ENCODE measurements at regions not wholly inside any gene's neighbourhood (a gene's known extent, or its start where the extent isn't known, plus 50 kb on each side); places are given as distances from the start of the nearest gene placed in this dataset.

DNA sequence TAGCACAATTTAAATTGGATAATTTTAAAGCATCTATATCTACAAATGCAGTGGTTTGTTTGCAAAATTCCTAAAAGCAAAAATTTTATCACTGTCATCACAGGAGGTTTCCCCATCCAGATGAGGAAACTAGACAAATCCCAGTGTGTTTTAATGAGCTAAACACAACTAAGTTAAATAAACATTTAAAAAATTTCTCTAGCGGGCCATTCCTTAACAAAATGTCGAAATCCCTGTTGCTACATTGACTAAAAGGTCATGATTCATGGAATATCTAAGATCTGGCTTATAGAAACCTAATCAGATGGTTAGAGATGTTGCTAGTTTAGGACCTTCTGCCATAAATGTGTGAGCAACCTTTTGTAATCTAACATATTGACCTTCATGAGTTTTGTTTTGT, 107.3 kb upstream of the BDNF start:
- DNase-seq: no peak
- in situ Hi-C loops (cut with HindIII; ENCODE audit: low pct_ligation_motif_present, low pct_unique_long_range_greater_than_20kb, low sequenced_read_pairs): no loop called here

DNA sequence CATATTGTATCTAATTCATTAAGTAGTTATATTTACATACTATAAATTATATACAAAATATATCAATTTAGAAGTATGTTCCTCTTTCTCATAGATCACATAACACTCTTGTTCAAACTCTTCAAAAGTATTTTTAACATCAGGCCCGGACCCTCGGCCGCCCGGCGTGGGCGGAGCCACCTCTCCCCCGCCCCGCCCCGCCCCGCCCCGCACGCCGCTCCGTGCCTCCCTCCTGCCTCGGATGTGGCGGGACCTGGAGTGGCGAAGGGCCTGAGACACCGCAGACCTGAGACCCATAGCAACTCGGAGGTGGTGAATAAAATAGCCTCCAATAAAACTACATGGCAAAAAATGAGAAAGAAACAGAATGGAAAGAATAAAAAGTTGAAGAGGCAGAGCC, 105.9 kb upstream of the BDNF start:
- no peak for DNase-seq
- in situ Hi-C loops (cut with HindIII; ENCODE audit: low pct_ligation_motif_present, low pct_unique_long_range_greater_than_20kb, low sequenced_read_pairs): no loop called here

DNA sequence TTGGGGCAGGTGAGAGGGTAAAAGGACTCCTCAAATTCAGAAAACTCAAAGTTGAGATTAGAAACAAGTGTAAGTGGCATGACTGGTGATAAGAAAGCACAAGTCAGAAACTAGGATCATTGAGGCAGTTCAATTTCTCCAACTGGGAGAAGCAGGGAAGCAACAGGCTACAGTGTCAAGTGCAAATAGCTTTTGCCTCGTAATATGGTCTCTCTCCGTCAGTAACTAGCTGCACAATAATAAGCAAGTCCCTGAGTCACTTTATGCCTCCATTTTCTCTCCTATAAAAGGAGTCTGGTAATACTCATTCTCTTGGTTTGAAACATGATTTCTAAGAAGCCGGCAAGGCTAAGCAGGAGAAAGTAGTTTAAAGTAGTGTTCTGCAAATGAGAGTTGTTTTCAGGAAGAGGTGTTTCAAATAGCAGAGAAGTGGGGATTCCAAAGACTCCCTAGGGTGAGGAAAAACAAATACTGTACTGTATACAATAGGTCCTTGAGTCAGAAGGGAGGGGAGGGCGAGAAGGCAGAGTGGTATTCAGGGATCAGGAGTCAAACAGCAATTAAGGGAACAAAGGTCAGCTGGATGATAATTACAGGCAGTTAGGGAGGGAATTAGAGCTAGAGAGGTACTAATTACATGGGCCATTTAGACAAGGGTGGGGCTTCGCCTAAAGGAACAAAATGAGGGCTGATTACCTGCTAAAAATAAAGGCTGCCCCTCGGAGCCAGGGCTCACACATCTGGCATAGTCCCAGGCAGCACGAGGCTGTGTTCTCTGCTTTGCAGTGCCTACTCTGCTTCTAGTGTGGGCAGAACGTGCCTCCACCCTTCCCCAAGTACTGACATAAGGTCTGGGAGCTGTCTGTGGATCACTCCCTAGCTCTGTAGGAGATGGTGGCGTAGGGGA, 96.0 kb upstream of the BDNF start:
- in situ Hi-C loops (cut with HindIII; ENCODE audit: low pct_ligation_motif_present, low pct_unique_long_range_greater_than_20kb, low sequenced_read_pairs): no loop called here
- no peak for DNase-seq

DNA sequence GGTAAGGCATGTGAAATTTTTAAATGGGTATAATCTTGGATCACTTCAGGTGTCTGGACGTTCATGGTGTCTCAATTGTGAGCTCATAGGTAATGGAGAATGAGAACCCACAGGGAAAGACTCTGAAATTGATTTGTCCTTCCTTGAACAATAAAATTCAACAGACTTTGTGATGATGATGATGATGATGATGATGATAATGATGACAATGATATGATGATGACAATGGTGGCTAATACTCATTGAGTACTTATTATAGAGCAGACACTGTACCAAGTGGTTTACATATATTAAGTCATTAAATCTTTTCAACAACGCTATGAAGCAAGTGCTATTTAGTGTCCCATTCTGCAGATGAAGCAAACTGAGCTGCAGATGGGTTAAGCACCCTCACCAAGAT, 86.6 kb upstream of the BDNF start:
- in situ Hi-C loops (cut with HindIII; ENCODE audit: low pct_ligation_motif_present, low pct_unique_long_range_greater_than_20kb, low sequenced_read_pairs): no loop called here
- no peak for DNase-seq

DNA sequence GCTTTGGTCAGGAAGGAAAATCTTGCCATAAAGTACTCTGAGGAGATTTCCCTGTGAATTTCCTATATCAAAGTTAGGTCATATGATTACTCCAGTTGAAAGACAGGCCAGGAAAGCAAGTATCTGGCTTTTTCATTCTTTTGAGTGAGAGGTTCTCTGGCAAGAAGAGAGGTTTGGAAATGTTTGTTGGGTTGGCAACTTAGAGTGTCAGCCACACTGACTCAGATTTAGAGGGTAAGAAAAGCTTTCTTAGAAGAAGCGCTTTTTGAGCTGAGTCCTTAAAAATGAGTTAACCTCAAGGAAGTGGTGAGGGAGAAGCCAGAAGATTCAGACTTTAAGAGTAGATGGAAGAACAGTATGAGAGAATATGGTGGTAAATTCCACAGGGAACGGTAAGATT, 86.1 kb upstream of the BDNF start:
- no peak for DNase-seq
- in situ Hi-C loops (cut with HindIII; ENCODE audit: low pct_ligation_motif_present, low pct_unique_long_range_greater_than_20kb, low sequenced_read_pairs): no loop called here

DNA sequence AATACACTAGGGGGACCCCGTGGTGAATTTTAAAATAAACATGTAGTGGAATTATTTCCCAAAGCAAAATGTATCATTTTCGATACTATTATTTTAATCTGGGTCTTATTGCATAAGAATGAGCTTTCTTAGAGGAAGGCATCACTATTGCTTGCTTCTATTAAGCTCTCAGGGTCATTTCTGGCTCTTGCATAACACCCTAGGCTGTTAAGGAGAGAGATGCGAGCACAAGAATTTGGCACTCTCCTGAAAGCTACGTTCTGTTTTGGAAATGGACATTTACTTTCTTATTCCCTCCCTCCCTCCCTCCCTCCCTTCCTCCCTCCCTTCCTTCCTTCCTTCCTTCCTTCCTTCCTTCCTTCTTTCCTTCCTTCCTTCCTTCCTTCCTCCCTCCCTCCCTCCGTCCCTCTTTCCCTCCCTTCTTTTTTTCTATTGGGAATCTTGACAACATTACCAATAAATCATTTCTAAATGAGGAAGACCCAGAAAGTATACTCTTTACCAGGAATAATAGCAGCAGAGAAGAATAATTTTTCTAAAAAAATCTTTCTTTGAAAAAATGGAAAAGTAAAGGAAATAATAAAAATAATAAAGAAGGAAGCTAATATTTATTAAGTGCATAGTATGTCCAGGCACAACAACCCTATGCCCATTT, 83.6 kb upstream of the BDNF start:
- DNase-seq: no peak
- in situ Hi-C loops (cut with HindIII; ENCODE audit: low pct_ligation_motif_present, low pct_unique_long_range_greater_than_20kb, low sequenced_read_pairs): no loop called here

DNA sequence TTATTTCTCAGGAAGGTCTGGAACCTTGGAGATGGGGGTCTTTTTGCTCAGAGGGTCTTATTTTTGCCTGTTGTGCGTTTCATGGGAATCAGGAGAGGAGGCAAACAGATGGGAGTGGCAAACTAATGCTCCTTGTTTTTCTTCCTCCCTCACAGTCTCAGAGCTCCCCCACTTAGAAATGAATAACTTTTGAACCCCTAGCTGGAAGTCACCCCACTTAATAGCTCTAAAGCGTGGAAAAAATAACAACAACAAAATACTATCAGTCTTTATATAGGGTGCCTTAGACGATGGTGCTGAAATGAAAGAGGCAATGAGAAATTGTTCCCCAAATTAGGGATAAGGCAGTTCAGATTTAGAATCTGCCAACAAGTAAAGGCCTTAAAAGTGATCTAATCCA, 76.8 kb upstream of the BDNF start:
- in situ Hi-C loops (cut with HindIII; ENCODE audit: low pct_ligation_motif_present, low pct_unique_long_range_greater_than_20kb, low sequenced_read_pairs): no loop called here
- peak; percentile 46 for DNase-seq

DNA sequence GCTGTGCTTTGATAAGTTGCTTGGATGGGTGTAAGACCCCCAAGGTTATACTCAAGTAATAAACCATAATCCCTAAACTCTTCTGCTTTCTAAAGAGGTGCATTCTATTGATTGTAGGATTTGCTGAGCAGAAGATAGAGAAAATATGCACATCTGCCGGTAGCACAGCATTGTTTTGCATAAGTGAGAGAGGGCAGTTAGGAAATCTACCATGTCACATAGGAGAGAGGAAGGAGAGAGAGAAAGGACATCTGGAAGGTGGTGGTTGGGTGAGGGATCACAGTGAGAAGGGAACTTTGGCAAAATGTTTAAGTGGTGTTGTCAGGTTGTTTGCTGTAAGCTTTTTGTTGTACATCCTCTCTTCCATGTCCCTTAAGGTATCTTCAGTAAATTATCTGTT, 73.6 kb upstream of the BDNF start:
- no peak for DNase-seq
- in situ Hi-C loops (cut with HindIII; ENCODE audit: low pct_ligation_motif_present, low pct_unique_long_range_greater_than_20kb, low sequenced_read_pairs): no loop called here

DNA sequence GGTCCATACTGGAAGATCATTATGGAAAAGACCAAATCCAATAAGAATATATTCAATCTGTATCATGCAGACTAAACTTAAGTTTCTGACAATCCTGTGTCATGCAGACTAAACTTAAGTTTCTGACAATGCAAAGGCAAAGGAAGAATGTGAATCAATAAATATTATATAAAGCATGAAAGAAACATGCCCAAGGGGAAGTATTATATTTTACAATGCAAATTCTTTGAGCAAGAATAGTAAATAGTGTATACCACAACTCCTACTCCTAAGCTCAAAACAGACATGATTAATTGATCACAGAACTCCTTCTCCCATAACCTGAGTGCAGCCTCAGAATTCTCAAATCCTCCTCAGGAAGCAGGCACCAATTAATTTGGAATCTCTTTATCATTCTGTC, 71.3 kb upstream of the BDNF start:
- DNase-seq: no peak
- in situ Hi-C loops (cut with HindIII; ENCODE audit: low pct_ligation_motif_present, low pct_unique_long_range_greater_than_20kb, low sequenced_read_pairs): no loop called here

DNA sequence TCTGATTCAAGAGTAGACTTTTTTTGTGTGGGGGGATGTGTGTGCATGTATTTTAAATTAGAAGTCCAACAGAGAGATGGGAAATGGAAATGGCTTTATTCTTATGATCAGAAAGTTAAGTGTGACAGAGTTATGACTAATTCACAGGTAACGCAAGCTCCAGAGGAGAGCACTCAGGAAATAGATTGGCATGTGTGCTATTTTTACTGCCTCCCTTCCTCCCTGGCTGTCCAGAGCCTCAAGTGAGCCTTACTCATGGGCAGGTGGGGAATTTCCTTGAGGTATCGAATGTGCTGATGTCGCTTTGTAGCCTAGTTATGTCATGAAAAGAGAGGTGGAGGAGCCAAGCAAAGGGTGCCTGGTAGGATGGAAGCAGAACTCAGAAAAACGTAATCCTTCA, 70.3 kb upstream of the BDNF start:
- peak; percentile 53 for DNase-seq
- in situ Hi-C loops (cut with HindIII; ENCODE audit: low pct_ligation_motif_present, low pct_unique_long_range_greater_than_20kb, low sequenced_read_pairs): no loop called here

DNA sequence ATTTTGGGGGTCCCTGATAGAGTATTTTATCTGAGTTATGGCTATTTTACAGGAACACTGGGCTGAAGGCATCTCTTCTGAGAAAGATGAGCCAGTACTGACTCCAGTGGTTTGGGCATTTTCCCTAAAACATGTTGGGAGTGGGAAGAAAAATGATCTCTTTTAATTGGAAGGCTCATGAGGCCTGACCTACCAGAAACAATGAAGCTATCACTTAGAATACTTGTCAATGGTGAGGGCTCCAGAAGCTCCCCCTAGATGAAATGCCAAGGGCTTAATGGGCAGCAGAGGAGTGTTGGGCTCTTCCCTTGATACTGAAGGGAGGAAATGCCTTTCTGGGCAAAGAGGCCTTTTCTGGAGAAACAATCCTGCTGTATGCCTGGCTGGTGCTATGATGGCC, 63.5 kb upstream of the BDNF start:
- in situ Hi-C loops (cut with HindIII; ENCODE audit: low pct_ligation_motif_present, low pct_unique_long_range_greater_than_20kb, low sequenced_read_pairs): no loop called here
- no peak for DNase-seq

DNA sequence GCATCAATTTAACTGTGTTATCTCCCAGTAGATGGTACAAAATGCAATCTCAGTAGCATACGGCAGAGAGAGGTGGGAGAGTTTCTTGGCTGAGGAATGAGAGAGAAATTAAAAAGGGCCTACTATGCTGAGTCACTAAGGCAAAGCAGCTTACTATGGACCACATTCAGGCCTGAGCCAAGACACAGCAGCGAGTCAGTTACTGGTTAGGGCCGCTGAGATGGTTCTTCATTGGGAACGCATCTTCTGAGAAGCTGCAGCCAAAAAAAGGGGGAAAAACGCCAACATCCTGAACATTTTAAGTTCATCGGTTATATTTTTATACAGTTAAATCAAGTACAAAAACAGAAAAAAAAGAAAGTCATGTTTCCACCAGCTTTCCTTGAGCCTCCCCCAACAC, 61.1 kb upstream of the BDNF start:
- no peak for DNase-seq
- in situ Hi-C loops (cut with HindIII; ENCODE audit: low pct_ligation_motif_present, low pct_unique_long_range_greater_than_20kb, low sequenced_read_pairs): no loop called here

DNA sequence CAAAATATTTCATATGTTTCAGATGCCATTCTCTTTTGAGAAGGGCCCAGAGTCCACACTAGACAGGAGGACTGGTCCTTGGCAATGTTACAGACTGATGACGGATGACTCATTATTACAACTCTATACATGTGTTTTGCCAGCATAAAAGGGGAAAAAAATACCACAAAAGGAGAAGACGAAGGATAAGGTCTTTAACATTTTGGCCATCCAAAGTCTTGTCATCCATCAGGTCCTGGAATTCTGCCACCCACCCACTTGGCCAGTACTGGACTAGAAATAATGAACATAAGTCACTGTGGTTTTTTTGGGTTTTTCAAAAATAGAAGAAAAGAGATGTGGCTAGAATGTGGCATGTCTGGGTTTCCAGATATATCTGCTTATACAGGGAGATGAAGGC, 57.7 kb upstream of the BDNF start:
- in situ Hi-C loops (cut with HindIII; ENCODE audit: low pct_ligation_motif_present, low pct_unique_long_range_greater_than_20kb, low sequenced_read_pairs): no loop called here
- DNase-seq: no peak

DNA sequence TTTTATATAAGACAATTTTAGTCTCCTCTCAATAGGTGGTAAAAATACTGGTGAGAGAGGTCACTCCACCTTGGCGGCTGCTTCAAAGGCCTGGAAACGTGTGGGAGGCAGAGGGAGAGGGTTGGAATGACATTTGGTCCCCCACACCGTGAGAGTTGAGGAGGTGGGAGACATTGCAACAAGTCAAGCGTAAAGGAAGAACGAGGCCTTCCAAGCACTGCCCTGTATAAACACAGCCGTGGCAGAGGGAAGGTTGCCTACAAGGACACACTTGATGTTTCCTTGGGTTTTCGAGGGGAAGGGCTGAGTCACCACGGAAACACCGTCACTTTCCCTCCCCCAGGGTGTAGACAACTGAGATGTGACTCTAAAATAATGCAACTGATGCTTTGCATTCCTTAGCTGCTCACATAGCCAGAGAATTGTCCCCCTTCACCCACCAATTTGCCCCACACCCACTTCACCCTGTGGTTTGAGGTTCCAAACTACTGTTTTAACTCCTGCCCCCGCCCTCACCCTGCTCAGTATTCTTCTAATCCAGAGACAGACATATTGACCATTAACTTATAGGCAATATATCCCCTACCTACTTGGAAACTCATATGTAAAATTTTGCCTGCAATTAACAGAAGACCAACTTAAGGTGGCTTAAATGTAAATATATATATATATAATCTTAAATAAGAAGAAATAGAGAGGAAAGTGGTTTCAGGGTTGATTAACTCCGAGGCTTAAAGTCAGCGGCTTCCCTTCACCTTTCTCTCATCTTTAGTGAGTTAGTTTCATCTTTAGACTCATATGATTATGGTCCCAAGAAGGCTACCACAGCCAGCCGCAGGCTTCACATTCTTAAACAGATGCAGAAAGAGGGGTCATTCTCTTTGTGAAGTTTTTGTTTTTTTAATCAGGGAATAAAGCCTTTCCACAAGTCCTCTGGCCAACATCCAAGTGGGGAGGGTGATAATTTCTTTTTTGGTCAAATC, 54.1 kb upstream of the BDNF start:
- DNase-seq: no peak
- in situ Hi-C loops (cut with HindIII; ENCODE audit: low pct_ligation_motif_present, low pct_unique_long_range_greater_than_20kb, low sequenced_read_pairs): no loop called here

Measured in ACHN (cell line).